HG02678 (cell line): ENCODE measurements at regions not wholly inside any gene's neighbourhood (a gene's known extent, or its start where the extent isn't known, plus 50 kb on each side); places are given as distances from the start of the nearest gene placed in this dataset.
"Not testable (repeated sequence)": the region's sequence is repeated elsewhere in the genome, so short reads cannot be mapped to it uniquely, and the experiment has no call there.

Source experiments
- ATAC-seq: cut with Tn5 transposase; IDR thresholded peaks from one replicate; pipeline ENCODE4 v1.9.1; 2021; ENCODE audit warnings: mild to moderate bottlenecking, moderate library complexity; ENCODE audit not compliant: unreplicated experiment

DNA sequence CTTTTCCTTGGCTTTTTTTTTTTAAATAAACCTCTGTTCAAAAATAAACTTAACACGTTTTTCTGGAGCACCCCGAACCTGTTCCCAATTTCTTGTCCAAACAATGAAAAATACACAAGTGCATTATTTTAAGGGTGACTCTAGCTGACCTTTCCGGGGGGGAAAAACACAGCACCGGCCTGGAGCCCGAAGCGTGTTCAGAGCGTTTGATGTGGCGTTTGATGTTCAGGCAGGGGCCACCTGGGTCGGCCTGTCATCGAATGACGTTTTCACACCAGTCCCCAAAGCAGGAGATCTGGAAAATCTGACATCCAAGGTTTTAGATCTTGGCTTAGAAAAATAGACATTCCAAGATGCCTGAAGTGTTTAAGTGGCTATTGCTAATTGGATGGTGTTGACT is 282.1 kb downstream of the SHOX start:
- no peak for ATAC-seq

DNA sequence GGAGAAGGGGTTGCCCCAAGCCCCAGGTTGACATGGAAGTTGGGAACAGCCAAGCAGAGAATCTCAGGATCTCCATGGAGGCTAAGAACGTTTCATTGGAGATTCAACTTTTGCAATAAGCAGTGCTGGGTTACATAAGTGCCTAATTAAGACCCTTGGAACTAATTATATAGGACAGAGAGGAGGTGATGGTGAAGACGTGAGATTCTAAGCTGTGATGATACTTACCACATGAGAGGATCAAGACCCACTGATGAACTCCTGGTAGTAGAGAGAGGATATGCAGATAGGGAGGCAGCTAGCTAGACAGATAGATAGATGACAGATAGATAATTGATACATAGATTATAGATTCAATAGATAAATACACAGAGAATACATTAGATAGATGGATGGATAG is 278.5 kb downstream of the SHOX start:
- not testable (repeated sequence) for ATAC-seq

- ATAC-seq = no peak
Observed at GRCh38 chrX:906586-906985, 276.0 kb downstream of the SHOX start.

GRCh38 chrX:905848-906566 is 275.4 kb downstream of the SHOX start:
- no peak for ATAC-seq

GRCh38 chrX:903116-903515 is 272.5 kb downstream of the SHOX start:
- ATAC-seq = no peak

- ATAC-seq = no peak
Observed at GRCh38 chrX:896256-896655, 265.7 kb downstream of the SHOX start.

GRCh38 chrX:889966-890651 is 259.5 kb downstream of the SHOX start:
- no peak for ATAC-seq

- not testable (repeated sequence) for ATAC-seq
Observed at GRCh38 chrX:887724-888123, 257.1 kb downstream of the SHOX start.

DNA sequence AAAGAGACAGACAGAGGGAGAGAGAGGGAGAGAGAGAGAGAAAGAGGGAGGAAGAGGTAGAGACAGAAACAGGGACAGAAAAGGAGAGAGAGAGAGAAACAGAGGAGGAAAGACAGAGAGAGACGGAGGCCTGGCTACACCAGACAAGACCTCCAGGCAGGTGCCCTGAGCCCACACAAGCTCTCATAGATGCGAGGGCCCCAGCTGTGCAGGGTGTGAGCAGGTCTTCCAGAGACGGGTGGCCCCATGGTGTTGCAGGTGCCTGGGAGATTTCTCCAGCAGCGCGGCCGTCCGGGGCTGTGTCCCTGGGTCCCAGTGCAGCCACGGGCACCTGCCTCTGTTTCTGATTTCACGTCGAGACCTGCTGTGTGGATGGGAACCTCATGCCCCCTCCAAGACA is 253.0 kb downstream of the SHOX start:
- ATAC-seq = no peak

DNA sequence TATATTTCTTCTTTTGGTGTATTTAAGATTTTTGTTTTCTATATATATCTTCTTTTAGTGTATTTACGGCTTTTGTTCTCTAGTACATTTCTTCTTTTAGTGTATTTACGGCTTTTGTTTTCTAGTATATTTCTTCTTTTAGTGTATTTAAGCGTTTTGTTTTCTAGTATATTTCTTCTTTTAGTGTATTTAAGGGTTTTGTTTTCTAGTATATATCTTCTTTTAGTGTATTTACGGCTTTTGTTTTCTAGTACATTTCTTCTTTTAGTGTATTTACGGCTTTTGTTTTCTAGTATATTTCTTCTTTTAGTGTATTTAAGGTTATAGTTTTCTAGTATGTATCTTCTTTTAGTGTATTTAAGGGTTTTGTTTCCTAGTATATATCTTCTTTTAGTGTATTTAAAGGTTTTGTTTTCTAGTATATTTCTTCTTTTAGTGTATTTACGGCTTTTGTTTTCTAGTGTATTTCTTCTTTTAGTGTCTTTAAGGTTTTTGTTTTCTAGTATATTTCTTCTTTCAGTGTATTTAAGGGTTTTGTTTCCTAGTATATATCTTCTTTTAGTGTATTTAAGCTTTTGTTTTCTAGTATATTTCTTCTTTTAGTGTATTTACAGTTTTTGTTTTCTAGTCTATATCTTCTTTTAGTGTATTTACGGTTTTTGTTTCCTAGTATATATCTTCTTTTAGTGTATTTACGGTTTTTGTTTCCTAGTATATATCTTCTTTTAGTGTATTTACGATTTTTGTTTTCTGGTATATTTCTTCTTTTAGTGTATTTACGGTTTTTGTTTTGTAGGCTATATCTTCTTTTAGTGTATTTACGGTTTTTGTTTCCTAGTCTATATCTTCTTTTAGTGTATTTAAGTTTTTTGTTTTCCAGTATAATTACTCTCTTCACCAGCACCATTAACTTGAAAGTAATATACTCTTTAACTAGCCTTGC is 249.4 kb downstream of the SHOX start:
- ATAC-seq = not testable (repeated sequence)

- no peak for ATAC-seq
Observed at GRCh38 chrX:874061-874460, 243.5 kb downstream of the SHOX start.

DNA sequence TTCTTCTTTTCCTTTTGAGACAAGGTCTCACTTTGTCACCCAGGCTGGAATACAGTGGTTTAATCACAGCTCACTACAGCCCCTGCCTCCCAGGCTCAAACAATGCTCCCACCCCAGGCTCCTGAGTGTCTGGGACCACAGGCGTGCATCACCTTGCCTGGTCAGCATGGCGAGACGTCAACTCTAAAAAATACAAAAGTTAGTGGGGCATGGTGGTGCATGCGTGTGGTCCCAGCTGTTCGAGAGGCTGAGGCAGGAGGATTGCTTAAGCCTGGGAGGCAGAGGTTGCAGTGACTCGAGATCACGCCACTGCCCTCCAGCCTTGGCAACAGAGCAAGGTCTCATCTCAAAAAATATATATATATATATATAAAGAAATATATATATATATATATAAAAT is 242.4 kb downstream of the SHOX start:
- ATAC-seq = no peak

- ATAC-seq = no peak
Observed at GRCh38 chrX:872090-872489, 241.5 kb downstream of the SHOX start.

DNA sequence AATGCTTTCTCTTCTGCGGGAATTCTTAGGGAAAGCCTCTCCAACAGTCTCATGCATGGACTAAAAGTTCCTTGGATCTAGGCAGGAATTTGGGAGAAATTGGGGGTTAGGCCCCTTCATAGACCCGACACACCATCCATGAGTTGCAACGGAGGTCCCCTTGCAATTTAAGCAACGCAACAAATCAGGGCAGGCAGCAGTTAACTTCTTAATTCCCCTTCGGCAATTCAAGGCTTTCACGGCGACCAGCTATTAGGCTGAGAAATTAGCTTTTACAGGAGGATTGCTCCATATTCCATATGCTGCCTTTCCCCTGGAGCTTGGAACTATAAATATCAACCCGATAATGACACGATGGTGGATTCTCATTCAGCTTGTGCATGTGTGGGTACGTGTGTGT is 241.0 kb downstream of the SHOX start:
- no peak for ATAC-seq

DNA sequence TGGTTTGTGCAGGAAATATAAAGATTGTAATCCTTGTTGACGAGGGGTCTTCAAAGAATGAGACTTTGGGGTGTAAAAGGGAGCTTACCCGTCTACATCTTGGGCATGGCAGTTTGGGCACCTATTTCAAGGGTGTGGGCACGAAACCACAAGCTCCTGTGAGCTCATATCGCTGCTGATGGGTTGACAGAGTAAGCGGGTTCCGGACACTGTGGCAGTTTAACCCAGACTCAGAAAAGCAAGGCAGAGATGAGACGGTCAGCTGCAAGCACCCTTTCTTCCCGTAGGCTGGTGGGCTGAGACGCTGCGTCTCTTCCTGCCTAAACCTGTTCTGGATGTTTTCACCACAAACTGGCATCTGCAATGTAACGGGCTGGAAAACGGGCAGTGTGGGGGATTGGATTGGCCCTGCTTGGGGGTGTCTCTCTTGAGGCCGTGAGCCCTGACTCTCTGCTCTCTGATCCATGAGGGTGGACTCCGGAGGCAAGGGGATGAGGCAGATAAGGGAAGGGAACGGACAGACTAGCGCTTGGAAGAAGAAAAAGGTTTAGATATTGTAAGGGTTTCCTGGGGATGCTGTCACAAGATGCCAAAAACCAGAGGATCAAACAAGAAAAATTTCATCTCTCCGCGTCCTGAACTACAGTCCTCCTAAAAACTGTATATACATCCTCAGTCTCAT is 237.5 kb downstream of the SHOX start:
- ATAC-seq = no peak

- ATAC-seq = no peak
Observed at GRCh38 chrX:867502-867901, 236.9 kb downstream of the SHOX start.

DNA sequence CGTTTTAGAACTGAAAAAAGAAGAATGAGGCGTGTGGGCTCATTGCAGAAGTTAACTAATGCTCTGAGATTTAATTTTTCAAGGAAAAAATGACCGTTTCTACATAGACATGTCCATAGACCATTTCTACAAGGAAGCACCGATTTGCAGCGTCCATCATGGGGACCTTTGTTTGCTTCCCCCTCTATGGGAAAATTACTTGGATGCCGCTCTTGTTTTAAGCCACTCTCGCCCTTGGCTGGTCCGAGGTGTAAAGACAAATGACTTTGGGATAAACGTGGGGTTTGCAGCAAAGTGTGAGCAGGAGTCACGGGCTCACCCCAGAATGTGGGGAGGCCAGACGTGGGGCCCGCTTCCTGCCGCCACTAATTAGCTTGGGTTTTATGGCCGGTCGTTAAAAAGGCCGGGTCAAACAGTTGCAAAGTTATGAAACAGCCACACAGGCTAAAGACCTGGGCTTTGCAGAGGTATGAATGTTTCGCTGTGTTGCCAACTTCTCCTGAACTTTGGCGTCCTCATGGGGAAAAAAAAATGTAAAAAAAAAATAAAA is 235.9 kb downstream of the SHOX start:
- ATAC-seq = no peak

GRCh38 chrX:865422-865821 is 234.8 kb downstream of the SHOX start:
- ATAC-seq = no peak

GRCh38 chrX:861921-862320 is 231.3 kb downstream of the SHOX start:
- no peak for ATAC-seq

DNA sequence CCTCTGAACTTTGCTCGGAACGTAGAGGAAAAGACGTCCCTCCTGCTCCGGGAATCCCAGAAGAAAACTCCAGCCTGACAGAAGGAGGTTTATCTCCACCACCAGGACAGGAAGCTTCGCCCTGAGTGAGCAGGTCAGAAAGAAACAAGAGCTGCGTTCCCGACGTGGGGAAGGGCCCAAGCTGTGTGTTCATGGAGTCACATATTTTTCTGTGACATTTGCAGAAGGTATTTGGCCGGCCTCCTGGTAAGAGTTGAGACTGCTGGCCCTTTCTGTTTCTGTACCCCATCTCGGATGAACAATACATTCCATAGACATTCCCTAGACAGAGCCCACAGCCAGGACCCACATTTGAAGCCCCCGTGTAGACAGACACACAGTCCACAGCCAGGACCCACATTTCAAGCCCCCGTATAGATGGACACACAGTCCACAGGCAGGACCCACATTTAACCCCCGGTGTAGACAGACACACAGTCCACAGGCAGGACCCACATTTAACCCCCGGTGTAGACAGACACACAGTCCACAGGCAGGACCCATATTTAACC is 230.8 kb downstream of the SHOX start:
- no peak for ATAC-seq
